ENCODE measurements at regions not wholly inside any gene's neighbourhood (a gene's known extent, or its start where the extent isn't known, plus 50 kb on each side); places are given as distances from the start of the nearest gene placed in this dataset.

DNA sequence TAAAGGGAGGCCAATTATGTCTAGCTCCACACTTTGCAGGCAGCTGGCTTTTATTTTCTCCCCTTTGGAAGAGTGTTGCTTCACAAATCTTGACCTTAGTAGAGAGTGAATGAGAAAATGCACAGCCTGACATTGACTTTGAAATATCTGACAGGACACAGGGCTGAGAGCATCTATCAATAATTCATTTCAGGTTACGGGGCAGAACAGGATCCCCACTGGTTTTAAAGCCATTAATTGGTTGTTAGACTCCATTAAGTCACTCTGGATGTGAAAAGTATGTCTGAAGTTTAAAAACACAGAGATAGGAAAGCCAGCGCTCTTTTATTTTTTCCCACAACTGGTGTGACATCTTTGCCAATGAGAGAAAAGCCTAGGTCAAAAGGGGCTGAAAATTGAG, 251.9 kb upstream of the TMC3 start:
- no peak for TF ChIP-seq CTCF (IDR thresholded peaks at IDR 0.05; ENCODE audit: unreplicated experiment)
- H3K27me3 Mint-ChIP-seq: no peaks in the 10 kb centered on the region
- no peaks in the 10 kb centered on the region for H3K4me1 Mint-ChIP-seq (ENCODE audit: low read depth)
- H3K9me3 Mint-ChIP-seq (ENCODE audit: low read depth): peaks cover 4% of the 10 kb centered on the region
- no peak for DNase-seq (ENCODE audit: low spot score, unreplicated experiment)
- no peak overlapping the region for H3K4me3 Mint-ChIP-seq (ENCODE audit: low read depth)
- H3K36me3 Mint-ChIP-seq (ENCODE audit: insufficient read depth): peaks cover 1% of the 10 kb centered on the region
- no peak overlapping the region for H3K27ac Mint-ChIP-seq

DNA sequence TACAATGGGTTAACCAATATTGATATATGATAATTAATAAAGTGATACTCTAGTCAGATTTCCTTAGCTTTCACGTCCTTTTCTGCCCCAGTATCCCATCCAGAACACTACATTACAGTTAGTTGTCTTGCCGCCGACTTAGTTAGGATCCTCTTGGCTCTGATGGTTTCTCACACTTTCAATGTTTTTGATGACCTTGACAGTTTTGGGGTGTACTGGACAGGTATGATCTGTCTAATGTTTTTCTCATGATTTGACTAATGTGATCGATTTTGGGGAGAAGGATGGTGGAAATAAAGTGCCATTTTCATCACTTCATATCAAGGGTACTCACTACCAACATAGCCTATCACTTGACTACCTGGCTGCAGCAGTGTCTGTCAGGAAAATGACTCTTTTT, 245.0 kb upstream of the TMC3 start:
- no peaks in the 10 kb centered on the region for H3K27me3 Mint-ChIP-seq
- H3K36me3 Mint-ChIP-seq (ENCODE audit: insufficient read depth): peaks cover 1% of the 10 kb centered on the region
- peaks cover 3% of the 10 kb centered on the region for H3K9me3 Mint-ChIP-seq (ENCODE audit: low read depth)
- no peak for DNase-seq (ENCODE audit: low spot score, unreplicated experiment)
- no peak for TF ChIP-seq CTCF (IDR thresholded peaks at IDR 0.05; ENCODE audit: unreplicated experiment)
- no peaks in the 10 kb centered on the region for H3K4me1 Mint-ChIP-seq (ENCODE audit: low read depth)
- no peak overlapping the region for H3K4me3 Mint-ChIP-seq (ENCODE audit: low read depth)
- no peak overlapping the region for H3K27ac Mint-ChIP-seq

DNA sequence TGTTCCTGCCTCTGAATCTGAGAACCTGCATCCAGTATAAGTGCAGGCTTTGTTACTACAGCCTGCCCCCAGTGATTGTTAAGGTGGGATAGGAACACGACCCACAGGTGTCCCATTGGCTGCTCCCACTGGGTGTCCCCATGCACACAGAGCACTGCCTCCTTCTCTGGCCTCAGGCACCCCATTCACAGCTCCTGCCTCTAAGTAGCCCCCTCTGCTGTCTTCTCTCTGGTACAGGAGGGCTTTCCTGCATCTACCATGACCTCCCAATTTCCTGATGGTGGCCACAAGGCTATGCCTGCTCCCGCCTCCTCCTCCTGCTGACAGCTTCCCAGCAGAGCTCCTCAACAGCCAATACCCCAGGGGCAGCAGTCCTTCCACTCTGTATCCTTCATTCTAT, 238.6 kb upstream of the TMC3 start:
- H3K36me3 Mint-ChIP-seq (ENCODE audit: insufficient read depth): no peaks in the 10 kb centered on the region
- H3K4me3 Mint-ChIP-seq (ENCODE audit: low read depth): no peak overlapping the region
- H3K27ac Mint-ChIP-seq: peak overlapping the region; percentile 26
- no peak for DNase-seq (ENCODE audit: low spot score, unreplicated experiment)
- TF ChIP-seq CTCF (IDR thresholded peaks at IDR 0.05; ENCODE audit: unreplicated experiment): no peak
- H3K4me1 Mint-ChIP-seq (ENCODE audit: low read depth): no peaks in the 10 kb centered on the region
- no peaks in the 10 kb centered on the region for H3K9me3 Mint-ChIP-seq (ENCODE audit: low read depth)
- peaks cover 4% of the 10 kb centered on the region for H3K27me3 Mint-ChIP-seq

GRCh38 chr15:81611679-81612078, 237.7 kb upstream of the TMC3 start:
- no peak overlapping the region for H3K4me3 Mint-ChIP-seq (ENCODE audit: low read depth)
- no peak for DNase-seq (ENCODE audit: low spot score, unreplicated experiment)
- H3K27me3 Mint-ChIP-seq: peaks cover 4% of the 10 kb centered on the region
- H3K36me3 Mint-ChIP-seq (ENCODE audit: insufficient read depth): no peaks in the 10 kb centered on the region
- TF ChIP-seq CTCF (IDR thresholded peaks at IDR 0.05; ENCODE audit: unreplicated experiment): no peak
- no peaks in the 10 kb centered on the region for H3K9me3 Mint-ChIP-seq (ENCODE audit: low read depth)
- no peak overlapping the region for H3K27ac Mint-ChIP-seq
- no peaks in the 10 kb centered on the region for H3K4me1 Mint-ChIP-seq (ENCODE audit: low read depth)

- Mint-ChIP-seq H3K9me3 (ENCODE audit: low read depth) (no peaks in the 10 kb centered on the region), H3K27ac (no peak overlapping the region), H3K36me3 (ENCODE audit: insufficient read depth) (no peaks in the 10 kb centered on the region), H3K4me1 (ENCODE audit: low read depth) (no peaks in the 10 kb centered on the region), H3K4me3 (ENCODE audit: low read depth) (no peak overlapping the region), H3K27me3 (peaks cover 4% of the 10 kb centered on the region)
- no peak for TF ChIP-seq CTCF (IDR thresholded peaks at IDR 0.05; ENCODE audit: unreplicated experiment)
- DNase-seq (ENCODE audit: low spot score, unreplicated experiment): no peak
These were observed 234.4 kb upstream of the TMC3 start for GRCh38 chr15:81608309-81608829.
